ENCODE measurements at regions not wholly inside any gene's neighbourhood (a gene's known extent, or its start where the extent isn't known, plus 50 kb on each side); places are given as distances from the start of the nearest gene placed in this dataset.

- Histone ChIP-seq H3K27ac (replicated peaks) (peak overlapping the region; percentile 73), H3K4me3 (replicated peaks; ENCODE audit: insufficient read depth, low read length) (no peak overlapping the region), H3K27me3 (ENCODE audit: insufficient read depth, poor library complexity, severe bottlenecking) (no peaks in the 10 kb centered on the region)
- DNase-seq (ENCODE audit: low read depth in 1 of 2, low spot score in 1 of 2) = peak; percentile 74 to 87
- TF ChIP-seq GABPA (IDR thresholded peaks at IDR 0.05; ENCODE audit: low read depth) (peak; percentile 62), REST (IDR thresholded peaks at IDR 0.05; ENCODE audit: insufficient replicate concordance, low read depth) (no peak), CTCF (IDR thresholded peaks at IDR 0.05; ENCODE audit: insufficient read depth, low read length) (no peak), SPI1 (IDR thresholded peaks at IDR 0.05; ENCODE audit: borderline replicate concordance, low read depth) (peak; percentile 97), POLR2AphosphoS5 (IDR thresholded peaks at IDR 0.05; ENCODE audit: low read depth) (peak; percentile 56)
Observed at GRCh38 chr11:45079943-45080719, 66.3 kb upstream of the PRDM11 start.

GRCh38 chr11:45082744-45083543 lies 63.5 kb upstream of the PRDM11 start:
- no peaks in the 10 kb centered on the region for H3K27me3 ChIP-seq (ENCODE audit: insufficient read depth, poor library complexity, severe bottlenecking)
- H3K4me3 ChIP-seq (replicated peaks; ENCODE audit: insufficient read depth, low read length) = no peak overlapping the region
- peak in 1 of 2 experiments; percentile 70 for DNase-seq (ENCODE audit: low read depth in 1 of 2, low spot score in 1 of 2)
- TF ChIP-seq CTCF (IDR thresholded peaks at IDR 0.05; ENCODE audit: insufficient read depth, low read length) (no peak), SPI1 (IDR thresholded peaks at IDR 0.05; ENCODE audit: borderline replicate concordance, low read depth) (peak; percentile 100), POLR2AphosphoS5 (IDR thresholded peaks at IDR 0.05; ENCODE audit: low read depth) (peak; percentile 70)
- H3K27ac ChIP-seq (replicated peaks) = peak overlapping the region; percentile 63

GRCh38 chr11:45083544-45084087 lies 62.8 kb upstream of the PRDM11 start:
- TF ChIP-seq CTCF (IDR thresholded peaks at IDR 0.05; ENCODE audit: insufficient read depth, low read length) (peak; percentile 31), GABPA (IDR thresholded peaks at IDR 0.05; ENCODE audit: low read depth) (no peak), POLR2AphosphoS5 (IDR thresholded peaks at IDR 0.05; ENCODE audit: low read depth) (no peak), REST (IDR thresholded peaks at IDR 0.05; ENCODE audit: insufficient replicate concordance, low read depth) (no peak)
- DNase-seq (ENCODE audit: low read depth in 1 of 2, low spot score in 1 of 2) = no peak
- Histone ChIP-seq H3K4me3 (replicated peaks; ENCODE audit: insufficient read depth, low read length) (no peak overlapping the region), H3K27ac (replicated peaks) (peak overlapping the region; percentile 63), H3K27me3 (ENCODE audit: insufficient read depth, poor library complexity, severe bottlenecking) (no peaks in the 10 kb centered on the region)

Data from HL-60 (cell line).